ENCODE measurements at regions not wholly inside any gene's neighbourhood (a gene's known extent, or its start where the extent isn't known, plus 50 kb on each side); places are given as distances from the start of the nearest gene placed in this dataset.
"Not testable (repeated sequence)": the region's sequence is repeated elsewhere in the genome, so short reads cannot be mapped to it uniquely, and the experiment has no call there.

DNA sequence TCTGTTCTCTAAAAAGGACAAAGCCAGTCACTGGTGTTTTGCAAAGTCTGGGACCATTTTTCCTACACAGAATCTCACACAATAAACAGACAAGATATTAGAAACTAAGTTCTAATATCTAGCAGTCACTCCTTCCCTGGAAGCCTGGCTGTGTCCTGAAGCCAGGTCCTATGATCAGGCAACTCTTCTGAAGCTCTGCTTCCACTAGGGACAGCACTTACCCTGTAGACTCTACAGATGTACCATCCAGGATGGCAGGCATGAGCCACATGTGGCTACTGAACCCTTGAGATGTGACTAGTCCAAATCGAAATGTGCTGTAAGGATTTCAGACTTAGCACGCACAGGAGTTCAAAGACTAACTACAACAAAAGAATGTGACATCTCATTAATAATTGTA is 130.1 kb upstream of the NBPF26 start:
- H3K36me3 ChIP-seq (ENCODE audit: control insufficient read depth in 2 of 2, extremely low read depth in 1 of 2, insufficient read depth in 2 of 2, low read length in 2 of 2); H3K27ac ChIP-seq (ENCODE audit: insufficient read depth, low read depth, low read length); H3K9me3 ChIP-seq (replicated peaks; ENCODE audit: control insufficient read depth, insufficient read depth, low read length); H3K4me2 ChIP-seq (ENCODE audit: insufficient read depth, low read length); H3K4me3 ChIP-seq (replicated peaks in 1 of 3; ENCODE audit: insufficient read depth in 1 of 3, low read depth in 1 of 3, low read length in 3 of 3); DNase-seq (ENCODE audit: low read depth, low spot score); H3K9me1 ChIP-seq (replicated peaks; ENCODE audit: control insufficient read depth, extremely low read depth, insufficient read depth, low read length); CTCF ChIA-PET; H3K9ac ChIP-seq (replicated peaks; ENCODE audit: extremely low read depth, insufficient read depth, low read length); H3K27me3 ChIP-seq (ENCODE audit: control insufficient read depth in 2 of 2, insufficient read depth in 2 of 2, low read length in 2 of 2); POLR2A ChIA-PET; BruUV-seq (replicated peaks); H2AFZ ChIP-seq (ENCODE audit: low read depth, low read length); H3K4me1 ChIP-seq (ENCODE audit: control insufficient read depth, extremely low read depth, insufficient read depth, low read length); FAIRE-seq; H3K79me2 ChIP-seq (ENCODE audit: control insufficient read depth, insufficient read depth, low read length); dilution Hi-C loops (cut with MboI; ENCODE audit: extremely low pct_ligation_motif_present, low sequenced_read_pairs); H4K20me1 ChIP-seq (replicated peaks; ENCODE audit: control insufficient read depth, extremely low read depth, insufficient read depth, low read length); intact Hi-C loops (cut with micrococcal nuclease): not testable (repeated sequence)

DNA sequence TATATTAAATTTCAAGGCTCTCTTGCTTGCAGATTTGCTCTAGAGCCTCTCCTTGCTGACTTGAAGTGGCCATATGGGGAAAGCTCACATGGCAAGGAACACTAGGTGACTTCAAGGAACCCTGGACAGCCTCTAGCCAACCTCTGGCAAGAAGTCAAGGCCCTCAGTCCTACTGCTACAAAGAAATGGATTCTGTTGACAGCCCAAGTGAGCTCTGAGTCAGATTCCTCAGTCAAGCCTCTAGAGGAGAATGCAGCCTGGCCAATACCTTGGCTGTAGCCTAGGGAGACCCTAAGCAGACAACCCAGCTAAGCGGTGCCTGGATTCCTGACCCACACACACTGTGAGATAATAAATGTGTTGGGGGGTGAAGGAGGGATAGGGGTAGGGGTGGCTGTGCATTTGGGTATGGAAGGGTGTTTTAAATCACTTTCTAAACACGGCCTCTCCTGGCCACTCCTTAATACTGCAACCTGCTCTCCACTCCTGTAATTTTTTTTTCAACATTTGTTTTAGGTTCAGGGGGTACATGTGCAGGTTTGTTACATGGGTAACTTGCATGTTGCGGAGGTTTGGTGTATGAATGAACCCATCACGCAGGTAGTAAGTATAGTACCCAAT is 125.3 kb upstream of the NBPF26 start:
- BruUV-seq (replicated peaks); H3K27ac ChIP-seq (ENCODE audit: insufficient read depth, low read depth, low read length); FAIRE-seq; CTCF ChIA-PET; H3K4me1 ChIP-seq (ENCODE audit: control insufficient read depth, extremely low read depth, insufficient read depth, low read length); H3K79me2 ChIP-seq (ENCODE audit: control insufficient read depth, insufficient read depth, low read length); DNase-seq (ENCODE audit: low read depth, low spot score); dilution Hi-C loops (cut with MboI; ENCODE audit: extremely low pct_ligation_motif_present, low sequenced_read_pairs); H3K27me3 ChIP-seq (ENCODE audit: control insufficient read depth in 2 of 2, insufficient read depth in 2 of 2, low read length in 2 of 2); intact Hi-C loops (cut with micrococcal nuclease); H4K20me1 ChIP-seq (replicated peaks; ENCODE audit: control insufficient read depth, extremely low read depth, insufficient read depth, low read length); H3K36me3 ChIP-seq (ENCODE audit: control insufficient read depth in 2 of 2, extremely low read depth in 1 of 2, insufficient read depth in 2 of 2, low read length in 2 of 2); H2AFZ ChIP-seq (ENCODE audit: low read depth, low read length); H3K9ac ChIP-seq (replicated peaks; ENCODE audit: extremely low read depth, insufficient read depth, low read length); H3K9me3 ChIP-seq (replicated peaks; ENCODE audit: control insufficient read depth, insufficient read depth, low read length); H3K4me3 ChIP-seq (replicated peaks in 1 of 3; ENCODE audit: insufficient read depth in 1 of 3, low read depth in 1 of 3, low read length in 3 of 3); H3K4me2 ChIP-seq (ENCODE audit: insufficient read depth, low read length); H3K9me1 ChIP-seq (replicated peaks; ENCODE audit: control insufficient read depth, extremely low read depth, insufficient read depth, low read length); POLR2A ChIA-PET: not testable (repeated sequence)

DNA sequence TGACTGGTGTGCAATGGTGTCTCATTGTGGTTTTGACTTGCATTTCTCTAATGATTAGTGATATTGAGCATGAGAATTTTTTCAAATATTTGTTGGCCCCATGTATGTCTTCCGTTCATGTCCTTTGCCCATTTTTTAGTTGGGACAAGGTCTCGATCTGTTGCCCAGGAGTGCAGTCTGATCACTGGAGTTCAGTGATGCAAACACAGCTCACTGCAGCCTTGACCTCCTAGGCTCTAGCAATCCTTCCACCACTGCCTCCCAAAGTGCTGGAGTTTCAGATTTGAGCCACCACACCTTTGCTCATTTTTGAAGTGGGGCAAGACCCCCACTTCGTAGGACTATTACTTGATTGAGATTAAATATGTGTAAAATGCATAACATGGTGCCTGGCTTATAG is 124.2 kb upstream of the NBPF26 start:
- CTCF ChIA-PET; FAIRE-seq; intact Hi-C loops (cut with micrococcal nuclease): not testable (repeated sequence)

DNA sequence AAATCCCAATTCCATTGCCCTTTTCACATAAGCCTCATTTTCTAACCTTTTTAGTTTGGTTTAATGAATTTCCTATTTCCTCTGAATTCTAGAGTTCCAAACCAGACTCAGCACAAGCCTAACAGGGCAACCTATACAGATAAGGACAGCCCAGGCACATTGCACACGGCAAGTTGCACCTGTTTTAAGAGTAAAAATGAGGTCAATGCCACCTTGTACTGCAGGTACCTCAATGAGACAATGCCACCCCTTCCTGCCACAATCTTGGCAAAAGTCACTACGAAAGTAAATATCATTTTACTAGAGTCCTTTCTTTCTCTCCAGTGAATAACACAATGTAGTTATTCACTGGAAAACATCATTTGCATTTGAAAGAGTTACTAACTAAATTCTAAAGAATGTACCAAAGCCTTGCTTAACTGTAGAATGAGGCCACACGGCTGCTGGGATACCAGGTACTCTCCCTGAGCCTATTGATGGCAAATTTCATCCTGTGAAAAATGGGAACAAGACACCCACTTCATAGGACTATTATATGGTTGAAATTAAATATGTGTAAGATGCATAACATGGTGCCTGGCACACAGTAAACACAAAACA is 123.2 kb upstream of the NBPF26 start:
- H3K79me2 ChIP-seq (ENCODE audit: control insufficient read depth, insufficient read depth, low read length); dilution Hi-C loops (cut with MboI; ENCODE audit: extremely low pct_ligation_motif_present, low sequenced_read_pairs); H3K9ac ChIP-seq (replicated peaks; ENCODE audit: extremely low read depth, insufficient read depth, low read length); H3K4me2 ChIP-seq (ENCODE audit: insufficient read depth, low read length); H3K4me3 ChIP-seq (replicated peaks in 1 of 3; ENCODE audit: insufficient read depth in 1 of 3, low read depth in 1 of 3, low read length in 3 of 3); H3K9me3 ChIP-seq (replicated peaks; ENCODE audit: control insufficient read depth, insufficient read depth, low read length); H3K27ac ChIP-seq (ENCODE audit: insufficient read depth, low read depth, low read length); H2AFZ ChIP-seq (ENCODE audit: low read depth, low read length); CTCF ChIA-PET; H3K4me1 ChIP-seq (ENCODE audit: control insufficient read depth, extremely low read depth, insufficient read depth, low read length); H3K36me3 ChIP-seq (ENCODE audit: control insufficient read depth in 2 of 2, extremely low read depth in 1 of 2, insufficient read depth in 2 of 2, low read length in 2 of 2); BruUV-seq (replicated peaks); H4K20me1 ChIP-seq (replicated peaks; ENCODE audit: control insufficient read depth, extremely low read depth, insufficient read depth, low read length); POLR2A ChIA-PET; H3K27me3 ChIP-seq (ENCODE audit: control insufficient read depth in 2 of 2, insufficient read depth in 2 of 2, low read length in 2 of 2); H3K9me1 ChIP-seq (replicated peaks; ENCODE audit: control insufficient read depth, extremely low read depth, insufficient read depth, low read length); intact Hi-C loops (cut with micrococcal nuclease); FAIRE-seq; DNase-seq (ENCODE audit: low read depth, low spot score): not testable (repeated sequence)

More for the DNA sequence above, 124.2 kb upstream of the NBPF26 start:
- DNase-seq (ENCODE audit: low read depth, low spot score); H3K27me3 ChIP-seq (ENCODE audit: control insufficient read depth in 2 of 2, insufficient read depth in 2 of 2, low read length in 2 of 2); H4K20me1 ChIP-seq (replicated peaks; ENCODE audit: control insufficient read depth, extremely low read depth, insufficient read depth, low read length); BruUV-seq (replicated peaks); H2AFZ ChIP-seq (ENCODE audit: low read depth, low read length); H3K36me3 ChIP-seq (ENCODE audit: control insufficient read depth in 2 of 2, extremely low read depth in 1 of 2, insufficient read depth in 2 of 2, low read length in 2 of 2); POLR2A ChIA-PET; H3K4me1 ChIP-seq (ENCODE audit: control insufficient read depth, extremely low read depth, insufficient read depth, low read length); H3K27ac ChIP-seq (ENCODE audit: insufficient read depth, low read depth, low read length); H3K79me2 ChIP-seq (ENCODE audit: control insufficient read depth, insufficient read depth, low read length); H3K9me1 ChIP-seq (replicated peaks; ENCODE audit: control insufficient read depth, extremely low read depth, insufficient read depth, low read length); H3K9me3 ChIP-seq (replicated peaks; ENCODE audit: control insufficient read depth, insufficient read depth, low read length); H3K4me2 ChIP-seq (ENCODE audit: insufficient read depth, low read length); H3K9ac ChIP-seq (replicated peaks; ENCODE audit: extremely low read depth, insufficient read depth, low read length); H3K4me3 ChIP-seq (replicated peaks in 1 of 3; ENCODE audit: insufficient read depth in 1 of 3, low read depth in 1 of 3, low read length in 3 of 3); dilution Hi-C loops (cut with MboI; ENCODE audit: extremely low pct_ligation_motif_present, low sequenced_read_pairs): not testable (repeated sequence)
